Tibial nerve (tissue), 3 donors: ENCODE measurements at regions not wholly inside any gene's neighbourhood (a gene's known extent, or its start where the extent isn't known, plus 50 kb on each side); places are given as distances from the start of the nearest gene placed in this dataset.

ENCODE experiments used
- POLR2A ChIP-seq, 2 donors: fragments of 450-650 bp; IDR thresholded peaks; one replicate each; pipeline ENCODE4 v1.6.1; 2017; ENCODE audit warnings: antibody characterized with exemption in 2 of 2, mild to moderate bottlenecking in 2 of 2, moderate library complexity in 2 of 2
- TF ChIP-seq, protein P1 (sequence below), 5 experiments: fragments of 200-600 bp in 3 of 5; fragments of 450-650 bp in 2 of 5; sonication (generic) in 3 of 5; IDR thresholded peaks; one replicate each; pipeline ENCODE4 v1.5.1; 2016 to 2019; ENCODE audit warnings: antibody characterized with exemption in 5 of 5, mild to moderate bottlenecking in 3 of 5, moderate library complexity in 2 of 5

DNA sequence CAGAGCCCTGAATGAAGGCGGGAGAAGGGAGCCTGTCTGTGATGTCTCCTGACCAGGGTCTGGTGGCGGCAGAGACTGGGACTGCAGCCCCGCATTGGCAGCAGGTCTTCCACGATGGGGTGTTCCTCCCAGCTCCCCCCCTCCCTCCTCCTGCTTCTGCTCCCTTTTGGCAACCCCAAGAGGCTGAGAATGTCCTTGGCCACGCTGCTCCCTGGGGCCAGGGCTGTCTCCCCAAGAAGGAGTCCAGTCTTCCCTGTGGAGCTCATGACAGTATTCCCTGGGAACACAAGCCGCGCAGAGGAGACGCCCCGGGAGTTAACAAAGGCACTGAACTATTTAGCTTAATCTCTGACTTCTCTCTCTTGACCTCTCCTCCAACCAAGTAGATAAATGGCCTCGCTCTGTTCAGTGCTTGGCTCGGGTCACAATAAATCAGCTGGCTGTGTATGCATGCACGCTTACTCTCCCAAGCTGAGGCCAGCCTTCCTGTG is 84.0 kb upstream of the NEURL1B start:
- TF ChIP-seq, protein P1, sequence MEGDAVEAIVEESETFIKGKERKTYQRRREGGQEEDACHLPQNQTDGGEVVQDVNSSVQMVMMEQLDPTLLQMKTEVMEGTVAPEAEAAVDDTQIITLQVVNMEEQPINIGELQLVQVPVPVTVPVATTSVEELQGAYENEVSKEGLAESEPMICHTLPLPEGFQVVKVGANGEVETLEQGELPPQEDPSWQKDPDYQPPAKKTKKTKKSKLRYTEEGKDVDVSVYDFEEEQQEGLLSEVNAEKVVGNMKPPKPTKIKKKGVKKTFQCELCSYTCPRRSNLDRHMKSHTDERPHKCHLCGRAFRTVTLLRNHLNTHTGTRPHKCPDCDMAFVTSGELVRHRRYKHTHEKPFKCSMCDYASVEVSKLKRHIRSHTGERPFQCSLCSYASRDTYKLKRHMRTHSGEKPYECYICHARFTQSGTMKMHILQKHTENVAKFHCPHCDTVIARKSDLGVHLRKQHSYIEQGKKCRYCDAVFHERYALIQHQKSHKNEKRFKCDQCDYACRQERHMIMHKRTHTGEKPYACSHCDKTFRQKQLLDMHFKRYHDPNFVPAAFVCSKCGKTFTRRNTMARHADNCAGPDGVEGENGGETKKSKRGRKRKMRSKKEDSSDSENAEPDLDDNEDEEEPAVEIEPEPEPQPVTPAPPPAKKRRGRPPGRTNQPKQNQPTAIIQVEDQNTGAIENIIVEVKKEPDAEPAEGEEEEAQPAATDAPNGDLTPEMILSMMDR (IDR thresholded peaks at IDR 0.05) = no peak
- TF ChIP-seq POLR2A (IDR thresholded peaks at IDR 0.05) = no peak
